Sigmoid colon (tissue), 6 donors: ENCODE measurements at regions not wholly inside any gene's neighbourhood (a gene's known extent, or its start where the extent isn't known, plus 50 kb on each side); places are given as distances from the start of the nearest gene placed in this dataset.

Experiments
- DNase-seq: peaks from one replicate; pipeline ENCODE4 v3.0.0-alpha.2; 2019
- H3K27ac ChIP-seq, 4 donors: fragments of 200-600 bp; sonication (generic); one replicate each; pipeline ENCODE4 v1.5.1; 2016 to 2019; ENCODE audit warnings: mild to moderate bottlenecking in 1 of 4
- H3K27me3 ChIP-seq, 3 donors: fragments of 200-600 bp; sonication (generic); one replicate each; pipeline ENCODE4 v1.5.1; 2019; ENCODE audit warnings: mild to moderate bottlenecking in 1 of 3
- H3K36me3 ChIP-seq, 4 donors: fragments of 200-600 bp; sonication (generic); one replicate each; pipeline ENCODE4 v1.5.1; 2016 to 2019
- H3K4me1 ChIP-seq, 4 donors: fragments of 200-600 bp; sonication (generic); one replicate each; pipeline ENCODE4 v1.5.1; 2017 to 2019
- H3K4me3 ChIP-seq, 4 donors: fragments of 200-600 bp; sonication (generic); one replicate each; pipeline ENCODE4 v1.5.1; 2017 to 2019; ENCODE audit warnings: mild to moderate bottlenecking in 2 of 4, moderate library complexity in 1 of 4
- H3K9me3 ChIP-seq, 4 donors: fragments of 200-600 bp in 3 of 4; sonication (generic) in 3 of 4; one replicate each; pipeline versions ENCODE4 v1.5.1 to v1.6.1; 2013 to 2019
- CTCF ChIP-seq, 4 experiments: fragments of 450-650 bp in 3 of 4; fragments of 200-600 bp in 1 of 4; IDR thresholded peaks; one replicate each; pipeline ENCODE4 v1.5.1; 2016 to 2019; ENCODE audit warnings: antibody characterized with exemption in 4 of 4, mild to moderate bottlenecking in 3 of 4, moderate library complexity in 2 of 4
- EP300 ChIP-seq, 4 donors: sonication (generic); formaldehyde crosslinking; IDR thresholded peaks; one replicate each; pipeline ENCODE4 v1.6.1; 2017; ENCODE audit warnings: antibody characterized with exemption in 4 of 4
- POLR2A ChIP-seq, 2 donors: fragments of 450-650 bp; IDR thresholded peaks; one replicate each; pipeline ENCODE4 v1.6.1; 2016; ENCODE audit warnings: antibody characterized with exemption in 2 of 2, mild to moderate bottlenecking in 2 of 2, moderate library complexity in 2 of 2
- POLR2AphosphoS5 ChIP-seq, 4 donors: sonication (generic); formaldehyde crosslinking; IDR thresholded peaks; one replicate each; pipeline ENCODE4 v1.6.1; 2017; ENCODE audit warnings: antibody characterized with exemption in 4 of 4
- WGBS, 2 donors: extraction: QIAGEN DNeasy Blood & Tissue Kit; methylation state at CpG; one replicate each; pipeline ENCODE4 v1.1.7; 2013; 5-methylcytosine and 5-hydroxymethylcytosine counted together
- intact Hi-C: fragments of 100-400 bp; cut with DNase I; formaldehyde crosslinking; loops from one replicate; pipeline ENCODE4 v1.15.1; 2023
- donor health status: healthy with polysubstance abuse.
- donor health status: healthy.

DNA sequence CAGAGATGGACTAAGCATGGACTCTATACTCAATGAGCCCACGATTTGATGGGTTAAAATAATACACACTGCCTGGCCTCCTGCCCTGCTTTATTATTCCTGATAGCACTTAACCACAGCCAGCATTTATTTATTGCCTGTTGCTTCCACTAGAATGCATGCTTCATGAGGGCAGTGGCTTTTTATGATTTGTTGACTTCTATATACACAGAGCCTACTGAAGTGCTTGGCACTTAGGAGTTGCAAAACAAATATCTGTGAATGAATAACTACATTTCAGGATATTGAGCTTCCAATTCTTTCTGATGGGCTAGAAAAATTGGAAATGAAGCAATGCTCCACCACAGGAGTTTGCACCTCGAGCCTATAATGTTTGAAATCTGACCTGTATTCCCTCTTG is 513.6 kb upstream of the ZMIZ1 start:
- no peak overlapping the region for H3K4me3 ChIP-seq
- no peaks in the 10 kb centered on the region for H3K27me3 ChIP-seq
- H3K4me1 ChIP-seq, result peaks cover 0 to 47% (median 41%) of the 10 kb centered on the region in 4 donors
- no peak for DNase-seq
- no peak overlapping the region for H3K27ac ChIP-seq
- no peak for TF ChIP-seq CTCF (IDR thresholded peaks at IDR 0.05)
- no peak for TF ChIP-seq POLR2AphosphoS5 (IDR thresholded peaks at IDR 0.05)
- no peak for TF ChIP-seq POLR2A (IDR thresholded peaks at IDR 0.05)
- no peak for TF ChIP-seq EP300 (IDR thresholded peaks at IDR 0.05)
- 30 to 78% methylated on average over 2 of the region's 2 CpGs for WGBS, 2 donors
- intact Hi-C loops, result no loop called here
- no peaks in the 10 kb centered on the region for H3K36me3 ChIP-seq
- H3K9me3 ChIP-seq, result no peaks in the 10 kb centered on the region

GRCh38 chr10:78556705-78557432 is 511.9 kb upstream of the ZMIZ1 start:
- intact Hi-C loops, result no loop called here
- no peak for DNase-seq
- peaks cover 0 to 42% (median 38%) of the 10 kb centered on the region in 4 donors for H3K4me1 ChIP-seq
- no peak for TF ChIP-seq POLR2AphosphoS5 (IDR thresholded peaks at IDR 0.05)
- no peak for TF ChIP-seq POLR2A (IDR thresholded peaks at IDR 0.05)
- TF ChIP-seq EP300 (IDR thresholded peaks at IDR 0.05), result no peak
- TF ChIP-seq CTCF (IDR thresholded peaks at IDR 0.05), result no peak
- no peaks in the 10 kb centered on the region for H3K36me3 ChIP-seq
- H3K9me3 ChIP-seq, result no peaks in the 10 kb centered on the region
- H3K4me3 ChIP-seq, result no peak overlapping the region
- H3K27me3 ChIP-seq, result no peaks in the 10 kb centered on the region
- no peak overlapping the region for H3K27ac ChIP-seq
- 95 to 97% methylated on average over 2 of the region's 2 CpGs for WGBS, 2 donors

- DNase-seq, result no peak
- Histone ChIP-seq H3K36me3 (no peaks in the 10 kb centered on the region), H3K9me3 (no peaks in the 10 kb centered on the region), H3K4me3 (no peak overlapping the region), H3K27me3 (no peaks in the 10 kb centered on the region), H3K27ac (no peak overlapping the region), H3K4me1 (peaks cover 0 to 36% (median 32%) of the 10 kb centered on the region in 4 donors)
- intact Hi-C loops, result no loop called here
- WGBS, 2 donors, result 89 to 91% methylated on average over 2 of the region's 2 CpGs
- TF ChIP-seq EP300 (IDR thresholded peaks at IDR 0.05) (no peak), POLR2AphosphoS5 (IDR thresholded peaks at IDR 0.05) (no peak)
Observed at GRCh38 chr10:78557433-78557925, 511.3 kb upstream of the ZMIZ1 start.

DNA sequence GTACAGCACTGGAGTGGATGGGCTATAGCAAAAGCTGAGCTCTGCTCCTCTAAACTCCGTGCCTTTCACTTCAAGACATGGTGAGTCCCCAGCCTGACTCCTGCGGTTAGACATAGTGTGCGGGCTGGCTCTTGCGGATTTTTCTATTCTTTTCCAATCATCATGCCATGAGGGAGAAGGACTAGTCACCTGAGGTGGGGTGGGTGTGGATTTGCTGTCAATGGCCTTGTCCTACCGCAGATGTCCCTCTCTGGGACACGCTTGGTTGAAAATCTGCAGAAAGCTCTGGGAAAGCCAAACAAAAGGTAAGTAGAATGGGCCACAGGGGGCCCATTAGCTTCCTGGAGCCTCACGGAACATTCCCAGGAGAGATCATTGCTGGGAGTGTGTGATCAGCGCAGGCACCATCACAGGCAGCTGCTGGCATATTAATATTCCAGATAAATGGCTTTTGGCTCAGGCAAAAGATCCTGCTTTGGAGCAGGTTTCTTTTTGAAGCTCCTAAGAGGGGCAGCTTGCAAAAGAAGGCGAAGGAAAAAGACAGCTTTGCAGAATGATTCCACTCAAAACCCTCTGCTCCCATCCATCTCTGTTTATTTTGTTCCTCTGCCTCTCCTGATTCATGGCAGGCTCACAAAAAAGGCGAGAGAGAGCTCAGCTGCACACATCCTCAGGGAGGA is 509.0 kb upstream of the ZMIZ1 start:
- intact Hi-C loops, result loop anchor here (10.0 kb wide), 1 partner anchor 625 kb away; no protein-coding TSS in a partner anchor

DNA sequence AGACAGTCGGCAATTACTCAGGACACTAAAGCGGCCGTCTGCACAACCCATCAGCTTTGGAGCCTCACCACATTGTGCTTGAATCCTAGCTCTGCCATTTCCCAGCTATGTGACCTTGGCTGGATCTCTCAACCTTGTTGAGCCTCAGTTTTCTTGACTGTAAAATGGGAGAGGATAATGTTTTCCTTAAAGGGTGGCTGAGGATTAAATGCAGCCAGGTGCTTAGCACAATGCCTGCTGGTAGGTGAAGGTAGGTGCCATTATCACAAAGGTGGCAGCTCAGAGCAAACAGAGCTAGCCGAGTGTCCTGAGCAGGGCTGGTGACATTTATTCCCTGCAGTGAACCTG is 508.5 kb upstream of the ZMIZ1 start:
- Histone ChIP-seq H3K4me1 (peaks cover 0 to 47% (median 35%) of the 10 kb centered on the region in 4 donors), H3K27me3 (no peaks in the 10 kb centered on the region), H3K9me3 (no peaks in the 10 kb centered on the region), H3K27ac (peak overlapping the region in 3 of 4 donors; percentile 67 to 78 (median 69)), H3K4me3 (no peak overlapping the region), H3K36me3 (no peaks in the 10 kb centered on the region)
- no peak for DNase-seq
- 81 to 83% methylated on average over 4 of the region's 4 CpGs for WGBS, 2 donors
- intact Hi-C loops, result loop anchor here (10.0 kb wide), 1 partner anchor 624 kb away; no protein-coding TSS in a partner anchor
- TF ChIP-seq POLR2A (IDR thresholded peaks at IDR 0.05) (no peak), POLR2AphosphoS5 (IDR thresholded peaks at IDR 0.05) (peak in 1 of 4 donors; percentile 1)

More for the DNA sequence above, 509.0 kb upstream of the ZMIZ1 start:
- Histone ChIP-seq H3K27me3 (no peaks in the 10 kb centered on the region), H3K9me3 (no peaks in the 10 kb centered on the region), H3K36me3 (no peaks in the 10 kb centered on the region), H3K4me1 (peaks cover 0 to 45% (median 35%) of the 10 kb centered on the region in 4 donors), H3K27ac (peak overlapping the region in 3 of 4 donors; percentile 67 to 78 (median 69)), H3K4me3 (no peak overlapping the region)
- no peak for DNase-seq
- WGBS, 2 donors, result 78 to 84% methylated on average over 10 of the region's 10 CpGs
- TF ChIP-seq POLR2A (IDR thresholded peaks at IDR 0.05) (no peak), POLR2AphosphoS5 (IDR thresholded peaks at IDR 0.05) (peak in 3 of 4 donors; percentile 14 to 55 (median 50))

GRCh38 chr10:78563314-78563713 is 505.5 kb upstream of the ZMIZ1 start:
- peak overlapping the region in 2 of 4 donors; percentile 27 to 37 for H3K27ac ChIP-seq
- DNase-seq, result no peak
- intact Hi-C loops, result loop anchor here (10.0 kb wide), 1 partner anchor 621 kb away; no protein-coding TSS in a partner anchor
- no peaks in the 10 kb centered on the region for H3K27me3 ChIP-seq
- peaks cover 0 to 76% (median 62%) of the 10 kb centered on the region in 4 donors for H3K4me1 ChIP-seq
- WGBS, 2 donors, result 67 to 89% methylated on average over 2 of the region's 2 CpGs
- no peak for TF ChIP-seq POLR2AphosphoS5 (IDR thresholded peaks at IDR 0.05)
- no peaks in the 10 kb centered on the region for H3K36me3 ChIP-seq
- H3K9me3 ChIP-seq, result no peaks in the 10 kb centered on the region
- H3K4me3 ChIP-seq, result no peak overlapping the region
